Stimulated activated CD8-positive, alpha-beta memory T cell treated with anti-CD3 and anti-CD28 coated beads, Interleukin-12 subunit alpha, Interleukin-12 subunit beta, amount 100 ng/mL, for 24 hours (primary cell): ENCODE measurements at regions not wholly inside any gene's neighbourhood (a gene's known extent, or its start where the extent isn't known, plus 50 kb on each side); places are given as distances from the start of the nearest gene placed in this dataset.

Source experiments
- DNase-seq: peaks from one replicate; pipeline ENCODE4 v3.0.0-alpha.2; 2020; ENCODE audit errors: extremely low read depth

DNA sequence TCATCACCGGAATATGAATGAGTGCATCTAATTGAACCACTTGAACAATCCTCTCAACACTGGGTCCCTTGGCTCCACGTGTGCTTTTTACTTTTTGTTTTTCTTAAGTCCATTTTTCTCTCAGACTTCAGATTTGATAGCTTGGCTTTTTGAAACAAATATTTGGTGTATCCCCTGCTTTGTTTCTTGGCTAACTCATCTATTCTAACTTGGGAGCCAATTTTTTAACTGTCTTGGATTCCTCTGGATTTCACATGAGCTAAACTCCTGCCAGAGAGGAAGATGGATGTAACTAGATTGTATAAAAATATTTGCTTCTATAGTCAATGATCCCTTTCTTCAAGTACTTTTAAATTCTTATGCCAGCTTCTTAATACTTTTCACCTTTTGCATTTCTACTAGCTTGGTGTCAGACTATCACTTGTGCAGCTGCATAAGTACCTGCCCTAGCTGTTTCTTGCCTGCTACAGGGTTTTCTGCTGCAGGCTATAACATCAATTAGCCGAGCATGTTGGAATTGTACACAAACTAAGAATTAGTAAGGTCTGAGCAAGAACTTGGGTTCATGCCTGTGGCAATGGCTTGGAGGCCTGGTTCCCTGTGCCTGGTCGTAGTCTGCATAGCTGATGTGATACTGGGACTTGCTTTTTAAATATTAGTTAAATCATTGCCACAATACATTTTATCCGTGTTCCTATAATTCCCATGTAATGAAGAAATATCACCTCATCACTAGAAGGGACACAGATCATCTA is 281.5 kb downstream of the EN1 start:
- no peak for DNase-seq

DNA sequence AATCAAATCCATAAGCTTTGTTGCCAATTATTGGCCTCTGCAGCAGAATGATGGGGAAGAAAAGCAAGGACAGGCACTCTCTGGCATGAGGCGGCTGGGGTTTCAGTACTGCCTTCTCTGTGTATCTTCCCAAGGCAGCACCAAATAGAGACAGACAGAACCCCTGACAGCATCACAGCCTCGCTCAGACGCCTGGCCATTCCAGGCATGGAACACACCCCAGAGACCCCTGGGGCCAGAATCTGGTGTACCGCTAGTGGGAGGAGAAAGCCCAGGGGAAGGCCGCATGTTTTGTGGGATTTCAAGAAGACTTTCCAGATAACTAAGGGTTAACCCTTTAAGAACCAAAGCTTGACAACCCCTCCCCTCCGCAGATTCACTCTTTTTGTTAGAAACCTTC is 282.1 kb downstream of the EN1 start:
- DNase-seq = no peak

DNA sequence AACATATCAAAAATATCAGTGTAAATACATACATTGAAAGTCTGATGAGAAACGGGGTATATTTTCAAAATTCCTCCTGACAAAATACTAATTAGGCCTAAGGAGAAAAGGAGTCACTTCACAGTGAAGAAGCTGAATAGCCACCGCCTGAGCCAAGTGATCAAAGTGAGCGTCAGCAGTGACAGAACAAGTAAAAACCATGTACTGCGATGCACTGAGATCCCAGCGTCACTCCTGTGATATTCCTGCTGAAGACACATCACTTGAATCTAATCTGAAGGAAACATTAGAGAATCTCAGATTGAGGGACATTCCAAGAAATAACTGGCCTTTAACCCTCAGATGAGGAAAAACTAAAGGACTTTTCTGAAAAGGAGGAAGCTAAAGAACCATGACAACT is 285.3 kb downstream of the EN1 start:
- DNase-seq = no peak

- no peak for DNase-seq
Measured at GRCh38 chr2:118558846-118559245, 288.6 kb downstream of the EN1 start.

GRCh38 chr2:118557791-118558190 is 289.7 kb downstream of the EN1 start:
- no peak for DNase-seq

GRCh38 chr2:118557016-118557415 is 290.4 kb downstream of the EN1 start:
- DNase-seq = no peak

DNA sequence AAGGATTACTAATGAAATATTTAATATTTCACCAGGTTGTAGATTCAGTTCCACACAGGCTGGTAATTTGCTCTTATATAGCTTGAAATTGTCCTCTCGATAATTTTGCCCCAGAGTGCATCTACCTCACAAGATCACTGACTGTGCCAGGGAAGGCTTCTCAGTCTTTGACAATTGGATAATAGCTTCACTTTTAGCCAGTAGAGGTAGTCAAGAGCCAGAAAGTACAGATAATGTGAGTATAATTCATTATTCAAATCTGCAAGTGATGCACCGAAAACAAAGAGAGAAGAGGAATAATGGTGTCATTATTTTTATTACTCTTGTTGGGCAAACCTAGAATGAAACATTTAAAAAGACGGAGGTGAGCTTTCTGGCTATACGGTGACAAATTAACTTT is 292.8 kb downstream of the EN1 start:
- no peak for DNase-seq

- DNase-seq = no peak
Measured at GRCh38 chr2:118549503-118549902, 297.9 kb downstream of the EN1 start.

DNA sequence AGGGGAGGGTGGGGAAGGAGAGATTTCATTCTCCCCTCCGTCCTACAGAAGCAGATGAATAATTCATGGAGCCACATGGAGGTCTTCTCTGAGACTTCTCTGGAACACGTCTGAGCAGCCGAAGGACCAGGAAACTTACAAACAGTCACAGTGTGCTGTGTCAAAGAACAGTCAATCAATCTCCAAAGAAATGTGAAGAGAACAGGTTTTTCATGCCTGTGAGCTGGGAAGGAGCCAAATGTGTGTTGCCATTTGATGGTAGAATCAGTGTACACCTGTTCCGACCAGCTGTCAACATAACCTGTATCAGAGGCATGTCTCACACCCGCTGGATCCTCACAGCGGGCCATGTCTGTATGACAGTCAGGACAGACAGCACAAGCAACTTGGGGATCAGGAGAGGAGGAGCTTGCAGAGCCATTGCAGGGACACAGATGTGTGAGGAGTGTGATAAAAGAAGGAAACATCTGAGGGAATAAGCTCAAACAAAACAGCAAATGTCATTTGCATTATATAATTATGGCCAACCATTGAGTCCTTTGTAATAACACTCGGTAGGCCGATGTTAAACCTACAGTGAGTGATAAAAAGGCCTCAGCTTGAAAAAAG is 298.5 kb downstream of the EN1 start:
- DNase-seq = no peak

DNA sequence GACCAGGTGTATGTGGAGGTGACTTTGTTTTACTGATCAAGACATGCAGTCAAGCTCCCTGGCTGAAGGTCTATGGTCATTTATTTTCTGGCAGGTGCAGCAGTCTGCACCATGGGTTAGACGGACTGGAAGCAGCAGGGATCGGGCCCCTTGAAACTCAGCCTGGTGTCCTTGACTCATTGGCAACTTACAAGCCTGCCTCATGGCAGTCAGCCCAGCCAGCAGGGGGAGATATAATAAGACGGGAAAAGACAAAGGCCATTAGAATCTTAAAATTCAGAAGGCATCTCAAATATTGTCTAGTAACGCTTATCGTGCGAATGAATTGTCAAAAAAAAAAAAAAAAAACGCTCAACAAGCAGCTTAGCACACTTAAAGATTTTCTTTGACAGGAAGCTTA is 308.2 kb downstream of the EN1 start:
- no peak for DNase-seq

DNA sequence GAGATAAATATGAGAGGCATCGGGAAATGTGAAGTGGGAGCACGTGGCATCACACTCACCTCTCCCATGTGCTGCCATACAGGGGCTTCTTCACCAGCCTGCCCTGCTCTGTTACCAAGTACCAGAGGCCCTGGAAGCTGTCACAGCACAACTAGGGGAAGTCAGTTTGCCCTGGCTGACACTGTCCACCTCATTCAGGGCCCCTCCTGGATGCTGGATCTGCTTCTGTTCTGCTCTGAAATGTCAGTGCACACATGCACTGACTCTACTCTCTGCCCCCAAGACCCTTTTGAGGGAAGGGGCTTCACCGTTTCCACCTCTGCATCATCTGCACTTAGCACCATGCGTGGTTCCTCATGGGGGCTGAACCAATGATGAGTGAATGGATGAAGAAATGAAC is 311.1 kb downstream of the EN1 start:
- DNase-seq = no peak

DNA sequence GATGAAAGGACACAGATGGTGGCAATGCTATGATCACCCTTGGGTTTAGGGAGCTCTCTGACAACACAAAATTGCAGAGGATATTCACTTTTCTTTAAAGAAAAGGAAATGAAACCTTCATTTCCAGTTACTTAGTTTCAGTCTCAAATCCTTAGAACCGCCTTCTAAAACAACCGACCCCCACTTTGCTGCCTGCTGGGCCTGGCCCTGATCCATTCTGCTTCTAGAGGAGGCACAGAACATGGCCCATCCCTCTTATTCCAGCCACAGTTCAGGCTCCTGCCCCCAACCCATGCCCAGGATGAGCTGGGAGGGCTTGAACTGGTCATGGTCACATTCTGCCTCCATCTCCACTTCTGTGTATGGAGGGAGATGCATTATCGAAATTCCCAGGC is 311.6 kb downstream of the EN1 start:
- no peak for DNase-seq

GRCh38 chr2:118535171-118535817 is 312.2 kb downstream of the EN1 start:
- no peak for DNase-seq

- DNase-seq = no peak
Measured at GRCh38 chr2:118530976-118531375, 316.5 kb downstream of the EN1 start.

DNA sequence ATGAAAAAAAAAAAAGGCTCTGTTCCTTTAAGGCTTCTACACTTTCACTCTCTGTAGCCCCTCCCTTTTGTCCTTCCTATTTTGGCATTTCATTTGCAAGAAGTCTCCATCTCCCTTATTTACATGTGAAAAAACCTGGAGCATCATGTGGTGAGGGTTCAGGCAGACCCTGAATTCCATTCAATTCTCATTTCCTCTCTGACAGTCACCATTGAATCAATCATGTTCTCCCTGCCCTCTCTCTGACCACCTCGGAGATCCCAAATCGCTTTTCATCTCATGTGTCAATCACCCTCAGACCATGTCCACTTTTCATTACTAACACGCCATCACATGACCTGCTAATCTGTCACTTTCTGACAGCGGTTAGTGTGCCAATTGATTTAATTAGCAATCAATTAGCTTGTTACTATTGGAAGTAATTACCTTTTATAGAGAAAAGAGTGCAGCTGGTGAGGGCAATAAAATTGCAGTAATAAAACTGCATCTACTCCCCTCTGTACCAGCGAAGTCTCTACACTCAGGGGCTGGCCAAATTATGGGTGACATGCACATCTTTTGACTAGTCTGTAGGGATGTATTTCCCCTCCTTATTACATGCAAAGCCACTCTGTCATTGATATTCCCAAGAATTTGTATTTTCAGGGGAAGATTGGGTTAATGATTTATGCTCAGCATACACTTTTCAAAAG is 317.4 kb downstream of the EN1 start:
- no peak for DNase-seq

DNA sequence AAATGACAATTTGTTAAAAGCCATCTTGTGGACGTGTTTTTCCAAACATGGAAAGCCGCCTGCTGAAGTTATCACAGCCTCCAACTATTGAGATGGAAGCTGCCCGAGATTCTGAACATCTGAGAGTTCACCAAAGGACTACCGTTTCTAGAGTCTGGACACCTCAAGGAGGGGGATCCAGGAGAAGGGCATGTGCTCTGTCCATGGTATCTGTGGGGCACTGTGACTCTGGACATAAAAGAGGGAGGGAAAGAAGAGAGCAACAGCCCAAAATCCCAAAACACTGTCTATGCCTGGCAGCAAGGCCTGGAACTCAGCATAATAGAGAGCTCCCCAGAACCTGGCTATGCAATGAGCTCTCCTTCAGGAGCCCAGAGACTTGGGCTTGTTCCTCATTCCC is 319.9 kb downstream of the EN1 start:
- no peak for DNase-seq

DNA sequence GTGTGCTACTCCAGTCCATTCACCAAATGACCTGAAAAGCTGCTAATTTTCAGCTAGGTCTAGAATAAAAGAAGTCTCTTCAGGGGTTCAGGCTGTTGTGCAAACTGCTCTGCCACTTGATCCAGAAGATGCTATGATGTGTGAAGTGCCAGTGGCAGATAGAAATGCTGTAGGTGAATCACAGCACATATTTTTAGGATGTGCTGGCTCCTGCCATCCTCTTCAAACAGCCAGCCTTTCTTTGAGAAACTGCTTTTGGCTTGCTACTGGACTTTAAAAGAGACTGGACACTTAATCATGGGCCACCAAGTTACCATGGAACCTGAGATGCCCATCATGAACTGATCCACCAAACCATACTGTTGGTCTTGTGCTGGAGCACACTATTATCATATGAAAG is 322.1 kb downstream of the EN1 start:
- no peak for DNase-seq

DNA sequence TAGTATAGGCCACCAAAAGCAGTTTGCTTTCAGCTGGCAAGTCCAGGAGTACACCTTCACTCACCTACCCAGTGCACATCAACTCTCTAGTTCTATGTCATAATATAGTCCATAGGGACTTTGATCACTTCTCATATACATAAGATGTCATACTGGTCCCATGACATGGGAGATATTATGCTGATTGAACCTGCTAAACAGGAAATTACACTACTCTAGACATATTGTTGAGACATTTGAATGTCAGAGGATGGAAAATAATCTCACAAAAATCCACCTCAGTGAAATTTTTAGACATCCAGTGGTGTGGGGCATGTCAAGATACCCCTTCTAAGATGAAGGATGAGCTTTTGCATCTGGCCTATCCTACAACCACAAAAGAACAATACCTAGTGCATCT is 322.5 kb downstream of the EN1 start:
- DNase-seq = no peak

DNA sequence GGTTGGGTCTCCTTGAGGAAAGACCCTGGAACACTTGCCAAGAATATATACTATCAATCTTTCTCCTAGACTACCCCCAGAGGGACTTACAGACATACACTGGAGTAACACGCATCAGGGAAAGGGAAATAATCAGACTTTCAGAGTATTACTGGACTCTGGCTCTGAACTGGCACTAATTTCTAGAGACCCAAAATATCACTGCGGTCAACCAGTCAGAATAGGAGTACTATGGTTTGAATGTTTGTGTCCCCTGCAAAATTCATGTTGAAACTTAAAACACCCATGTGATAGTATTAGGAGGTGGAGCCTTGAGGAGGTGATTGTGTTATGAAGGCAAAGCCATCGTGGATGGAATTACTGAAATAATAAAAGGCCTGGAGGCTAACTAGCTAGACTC is 323.7 kb downstream of the EN1 start:
- no peak for DNase-seq

GRCh38 chr2:118521960-118522359 is 325.5 kb downstream of the EN1 start:
- DNase-seq = no peak

DNA sequence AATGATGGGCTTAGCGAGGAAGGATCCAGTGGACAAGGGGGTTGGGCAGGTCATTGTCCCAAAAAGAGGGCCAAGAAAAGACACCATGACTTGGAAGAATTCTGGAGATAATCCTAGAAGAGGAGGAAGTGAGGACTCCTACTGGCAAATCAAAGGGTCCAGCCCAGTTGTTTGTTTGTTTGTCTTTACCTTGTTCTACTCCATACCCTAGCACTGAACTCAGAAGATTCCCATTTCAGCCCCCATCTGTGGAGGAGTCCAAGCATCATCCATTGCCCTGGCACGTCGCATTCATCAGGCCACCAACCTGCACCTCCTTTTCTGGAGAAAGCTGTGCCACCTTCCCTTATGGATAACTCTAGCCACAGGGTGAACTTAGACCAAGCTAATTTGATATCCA is 326.2 kb downstream of the EN1 start:
- no peak for DNase-seq

GRCh38 chr2:118520246-118520645 is 327.2 kb downstream of the EN1 start:
- DNase-seq = no peak

GRCh38 chr2:118519511-118519910 is 327.9 kb downstream of the EN1 start:
- DNase-seq = no peak
